NCI-H1092 (cell line): ENCODE measurements at regions not wholly inside any gene's neighbourhood (a gene's known extent, or its start where the extent isn't known, plus 50 kb on each side); places are given as distances from the start of the nearest gene placed in this dataset.
"Not testable (repeated sequence)": the region's sequence is repeated elsewhere in the genome, so short reads cannot be mapped to it uniquely, and the experiment has no call there.

Source experiments
- DNase-seq: peaks from one replicate; lab custom pipeline; 2025; lab: John Stamatoyannopoulos, UW

- no peak for DNase-seq
Measured at GRCh38 chr10:64416011-64416410, 894.8 kb downstream of the REEP3 start.

GRCh38 chr10:64419461-64419860, 898.3 kb downstream of the REEP3 start:
- DNase-seq = no peak

- DNase-seq = no peak
Measured at GRCh38 chr10:64426745-64427144, 905.5 kb downstream of the REEP3 start.

- DNase-seq = no peak
Measured at GRCh38 chr10:64430690-64431323, 909.6 kb downstream of the REEP3 start.

GRCh38 chr10:64441872-64442271, 920.7 kb downstream of the REEP3 start:
- not testable (repeated sequence) for DNase-seq

GRCh38 chr10:64444163-64444562, 923.0 kb downstream of the REEP3 start:
- no peak for DNase-seq

GRCh38 chr10:64444564-64444963, 923.4 kb downstream of the REEP3 start:
- DNase-seq = no peak

GRCh38 chr10:64449603-64450002, 928.4 kb downstream of the REEP3 start:
- no peak for DNase-seq

- no peak for DNase-seq
Measured at GRCh38 chr10:64450312-64450711, 929.1 kb downstream of the REEP3 start.

GRCh38 chr10:64454962-64455361, 933.8 kb downstream of the REEP3 start:
- no peak for DNase-seq

- no peak for DNase-seq
Measured at GRCh38 chr10:64458306-64458705, 937.1 kb downstream of the REEP3 start.

GRCh38 chr10:64463406-64463805, 942.2 kb downstream of the REEP3 start:
- DNase-seq = no peak

- no peak for DNase-seq
Measured at GRCh38 chr10:64465653-64466052, 944.5 kb downstream of the REEP3 start.

- no peak for DNase-seq
Measured at GRCh38 chr10:64468219-64468618, 947.0 kb downstream of the REEP3 start.

GRCh38 chr10:64476506-64476905, 955.3 kb downstream of the REEP3 start:
- DNase-seq = no peak

GRCh38 chr10:64477791-64478190, 956.6 kb downstream of the REEP3 start:
- DNase-seq = no peak

- no peak for DNase-seq
Measured at GRCh38 chr10:64484811-64485330, 963.7 kb downstream of the REEP3 start.

- DNase-seq = no peak
Measured at GRCh38 chr10:64486149-64486548, 964.9 kb downstream of the REEP3 start.

- no peak for DNase-seq
Measured at GRCh38 chr10:64486901-64487300, 965.7 kb downstream of the REEP3 start.

- DNase-seq = no peak
Measured at GRCh38 chr10:64494901-64495300, 973.7 kb downstream of the REEP3 start.

GRCh38 chr10:64497306-64497705, 976.1 kb downstream of the REEP3 start:
- no peak for DNase-seq

- DNase-seq = no peak
Measured at GRCh38 chr10:64501807-64502206, 980.6 kb downstream of the REEP3 start.

GRCh38 chr10:64502936-64503335, 981.7 kb downstream of the REEP3 start:
- DNase-seq = no peak

GRCh38 chr10:64503429-64503828, 982.2 kb downstream of the REEP3 start:
- no peak for DNase-seq
